ENCODE measurements at regions not wholly inside any gene's neighbourhood (a gene's known extent, or its start where the extent isn't known, plus 50 kb on each side); places are given as distances from the start of the nearest gene placed in this dataset.

DNA sequence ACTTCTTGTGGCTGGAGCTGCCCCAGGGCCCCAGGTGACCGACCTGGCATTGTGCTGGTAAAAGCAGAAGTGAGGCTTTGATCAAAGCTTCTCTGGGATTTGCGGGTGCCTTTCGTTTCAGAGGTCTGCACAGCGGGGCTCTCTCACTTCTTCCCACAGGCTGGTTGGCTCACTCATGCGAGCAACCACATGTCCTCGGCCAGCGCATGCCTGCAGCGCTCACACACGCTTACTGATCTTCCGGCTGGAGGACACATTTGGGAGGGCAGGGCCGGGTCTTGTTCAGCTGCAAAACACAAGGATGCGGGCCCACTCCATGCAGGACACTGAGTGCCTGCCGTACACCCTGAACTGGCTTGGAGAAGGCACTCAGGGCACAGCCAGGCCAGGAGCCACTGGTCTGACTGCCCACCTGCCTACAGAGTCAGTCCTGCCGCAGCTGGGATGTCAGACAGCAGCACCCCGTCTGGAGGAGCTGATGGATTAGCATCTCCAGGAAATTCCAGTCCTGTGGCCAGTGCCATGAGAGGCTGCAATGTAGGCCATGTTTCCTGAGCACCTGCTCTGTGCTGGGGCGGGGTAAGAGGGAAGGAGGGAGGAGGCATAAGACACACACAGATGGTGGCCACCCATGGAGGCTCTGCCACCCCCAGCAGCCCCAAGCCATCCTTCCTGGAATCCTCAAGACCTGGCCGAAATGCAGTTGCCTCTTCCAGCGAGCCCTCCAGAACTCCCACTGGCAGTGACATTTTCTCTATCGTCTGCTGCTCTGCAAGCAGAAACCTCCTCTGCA is 1383.2 kb downstream of the BRD1 start:
- no peak for DNase-seq (ENCODE audit: low read depth)

DNA sequence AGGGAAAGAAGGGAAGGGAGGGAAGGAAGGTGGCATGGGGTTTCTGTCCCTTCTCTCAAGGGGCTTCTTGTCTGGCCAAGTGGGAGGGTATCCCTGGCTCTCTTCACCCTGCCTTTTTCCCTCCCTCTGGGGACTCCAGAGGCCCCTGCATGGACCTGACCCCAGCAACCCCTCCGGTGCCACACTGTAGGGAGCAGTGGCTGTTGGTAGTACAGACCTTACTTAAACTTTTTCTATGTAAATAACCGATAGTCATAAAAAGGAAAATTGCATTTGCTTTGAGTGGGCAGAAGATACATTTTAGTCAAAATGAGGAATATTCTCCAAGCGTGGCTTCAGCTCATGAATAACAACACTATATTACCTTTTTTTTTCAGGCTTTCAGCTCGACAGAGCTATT is 1384.0 kb downstream of the BRD1 start:
- DNase-seq (ENCODE audit: low read depth) = no peak

DNA sequence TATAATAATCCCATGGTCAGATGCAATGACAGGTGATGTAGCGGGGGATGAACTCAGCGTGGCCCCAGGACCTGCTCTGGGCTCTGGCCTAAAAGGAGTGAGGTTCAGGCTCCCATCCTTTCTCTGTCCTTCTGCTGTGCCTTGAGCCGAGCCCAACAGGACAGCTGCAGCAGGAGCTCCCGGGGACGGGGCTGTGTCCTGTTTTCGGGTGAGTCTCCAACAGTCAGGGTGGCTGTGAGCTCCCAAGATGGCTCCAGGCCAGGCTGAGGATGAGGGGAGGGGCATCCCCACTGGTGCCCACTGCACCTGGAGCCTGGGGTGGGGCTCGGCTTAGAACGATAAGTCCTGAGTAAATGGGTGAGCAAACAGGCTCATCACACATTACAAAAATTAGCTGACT is 1385.0 kb downstream of the BRD1 start:
- DNase-seq (ENCODE audit: low read depth) = no peak

DNA sequence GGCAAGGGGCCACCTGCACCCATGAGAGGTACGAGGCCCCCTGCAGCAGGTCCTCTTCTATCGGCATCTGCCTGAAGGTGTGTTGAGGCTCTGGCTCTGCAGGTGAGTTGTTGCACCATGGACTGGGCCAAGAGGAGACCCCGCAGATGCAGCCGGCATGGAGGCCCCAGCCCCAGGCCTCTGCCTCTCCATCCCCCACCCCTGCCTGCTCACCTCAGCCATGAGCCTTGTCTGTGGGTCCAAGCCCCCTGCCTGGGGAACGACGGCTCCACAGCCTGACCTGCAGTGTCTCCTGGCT is 1386.2 kb downstream of the BRD1 start:
- no peak for DNase-seq (ENCODE audit: low read depth)

DNA sequence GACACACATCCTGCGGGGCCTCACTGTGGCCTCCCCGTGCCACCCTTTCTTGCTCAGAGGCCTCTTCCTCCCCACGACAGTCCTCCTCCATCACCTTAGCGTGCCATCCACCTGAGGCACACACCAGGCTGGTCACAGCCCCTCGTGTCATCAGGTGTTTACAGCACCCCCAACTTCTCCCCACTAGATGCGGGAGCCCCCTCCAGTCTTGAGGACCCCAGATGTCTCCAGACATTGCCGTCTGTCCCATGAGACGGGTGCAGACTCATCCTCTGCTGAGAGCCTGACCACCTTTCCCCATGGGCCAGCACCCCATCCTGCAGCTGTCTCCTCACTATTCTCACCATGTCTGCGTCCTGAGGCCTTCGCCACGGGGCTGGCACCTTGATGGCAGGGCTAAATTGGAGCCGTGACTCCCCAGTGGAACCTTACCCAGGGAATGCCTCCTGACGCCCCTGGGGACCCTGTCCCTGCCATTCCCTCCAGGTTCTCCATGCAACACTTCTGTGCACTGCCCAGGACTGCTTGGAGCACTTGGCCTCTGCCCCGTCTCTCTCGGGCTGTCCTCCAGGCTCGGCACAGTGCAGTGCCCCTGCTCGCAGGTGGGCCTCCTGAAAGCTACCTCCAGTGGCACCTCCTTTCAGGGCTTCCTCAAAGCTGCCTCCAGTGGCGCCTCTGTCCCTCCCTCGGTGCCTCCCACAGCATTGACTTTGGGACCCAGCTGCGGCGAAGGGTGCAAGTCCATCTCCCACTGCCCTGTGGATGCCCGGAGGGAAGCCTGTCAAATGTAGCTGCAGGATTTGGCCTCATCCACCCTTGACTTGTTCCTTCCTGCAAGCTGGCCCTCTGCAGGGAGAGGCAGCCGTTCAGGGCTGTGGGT is 1386.8 kb downstream of the BRD1 start:
- no peak for DNase-seq (ENCODE audit: low read depth)

DNA sequence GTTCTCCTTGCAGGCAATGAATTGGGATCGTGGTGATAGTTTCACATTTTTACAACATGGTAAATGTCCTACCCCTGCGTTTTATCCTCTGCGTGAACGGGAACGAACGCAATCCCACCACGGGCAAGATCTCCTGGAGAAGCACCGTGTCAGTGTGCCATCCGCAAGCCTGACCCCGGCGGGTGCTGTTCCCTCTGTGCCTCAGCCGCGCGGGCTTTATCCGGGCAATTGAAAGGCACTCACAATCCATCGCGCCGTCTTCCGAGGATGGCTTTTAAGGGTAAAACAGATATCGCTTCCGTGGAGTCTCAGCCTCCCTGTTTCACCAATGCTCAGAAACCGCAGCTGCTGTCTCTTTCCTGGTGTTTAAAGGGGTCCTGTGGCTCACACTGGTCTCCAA is 1387.5 kb downstream of the BRD1 start:
- DNase-seq (ENCODE audit: low read depth) = no peak

DNA sequence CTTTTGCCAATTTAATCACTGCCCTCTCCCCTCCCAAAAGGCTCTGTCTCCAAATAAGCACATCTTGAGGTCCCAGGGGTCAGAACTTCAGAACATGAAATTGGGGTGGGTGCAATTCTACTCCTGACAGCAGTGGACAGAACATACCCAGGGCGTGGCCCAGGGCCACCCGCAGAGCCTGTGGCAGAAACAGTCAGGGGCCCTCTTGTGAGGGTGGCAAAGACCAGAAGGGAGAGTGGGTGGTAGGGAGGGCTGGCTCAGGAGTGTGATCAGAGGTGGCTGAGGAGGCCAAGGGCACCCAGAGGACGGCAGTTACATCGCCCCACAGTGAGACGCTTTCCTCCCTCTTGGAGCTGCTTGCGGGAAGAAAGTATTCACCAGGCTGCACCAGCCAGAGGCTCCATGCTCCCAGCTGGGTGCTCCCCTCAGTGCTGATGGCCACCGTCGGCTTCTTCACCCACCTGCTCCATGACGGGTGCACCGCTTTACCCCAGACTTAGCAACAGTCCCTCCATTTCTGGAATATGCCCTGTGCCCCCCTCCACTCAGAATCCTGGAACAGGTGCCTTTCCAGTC is 1388.0 kb downstream of the BRD1 start:
- no peak for DNase-seq (ENCODE audit: low read depth)

DNA sequence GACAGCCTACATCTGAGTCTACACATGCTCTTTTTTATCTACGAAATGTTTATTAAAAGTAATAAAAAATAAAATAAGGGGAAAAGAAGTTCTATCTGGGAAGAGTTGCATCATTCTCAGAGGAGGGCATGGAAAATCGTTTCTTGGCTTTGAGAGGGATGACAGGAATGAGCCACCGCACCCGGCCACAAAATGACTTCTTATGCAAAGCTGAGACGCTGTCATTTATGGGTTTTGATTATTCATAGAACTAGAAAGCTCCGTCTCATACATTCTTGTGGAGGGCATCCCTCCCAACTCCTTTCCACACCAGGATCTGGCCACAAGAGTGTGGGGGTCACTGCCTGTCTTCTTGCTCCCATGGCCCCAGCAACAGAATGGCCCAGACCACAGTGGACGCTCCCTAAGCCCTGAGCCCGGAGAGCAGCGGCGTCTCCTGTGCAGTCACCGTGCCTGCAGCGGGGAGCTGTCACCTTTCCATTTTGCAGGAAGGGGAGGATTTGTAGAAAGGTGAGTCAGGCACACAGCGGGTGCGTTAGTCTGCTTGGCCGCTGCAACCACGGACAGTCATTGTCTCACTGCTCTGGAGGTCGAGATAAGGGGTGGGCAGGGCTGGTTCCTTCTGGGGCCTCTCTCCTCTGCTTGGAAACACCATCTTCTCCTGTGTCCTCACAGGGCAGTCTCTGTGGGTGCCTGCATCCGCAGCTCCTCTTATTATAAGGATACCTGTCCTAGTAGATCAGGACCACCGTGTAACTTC is 1388.7 kb downstream of the BRD1 start:
- no peak for DNase-seq (ENCODE audit: low read depth)

DNA sequence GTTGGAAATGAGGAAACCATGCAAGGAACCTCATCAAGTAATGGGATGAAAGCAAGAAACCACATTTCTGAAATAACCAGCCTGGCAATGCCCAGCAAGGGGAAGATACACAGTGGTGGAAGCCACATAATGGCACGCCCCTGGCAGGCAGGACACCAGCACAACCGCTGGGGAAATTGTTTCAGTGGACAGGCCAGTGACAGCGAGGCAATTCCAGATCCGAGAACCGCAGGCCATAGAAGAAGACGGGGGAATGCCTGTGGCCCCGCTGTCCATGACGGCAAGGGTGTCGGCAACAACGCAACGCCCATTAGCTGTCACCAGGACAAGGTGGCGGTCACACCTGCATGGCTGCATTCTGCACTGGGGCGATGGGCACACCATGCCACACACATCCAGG is 1389.6 kb downstream of the BRD1 start:
- DNase-seq (ENCODE audit: low read depth) = no peak

DNA sequence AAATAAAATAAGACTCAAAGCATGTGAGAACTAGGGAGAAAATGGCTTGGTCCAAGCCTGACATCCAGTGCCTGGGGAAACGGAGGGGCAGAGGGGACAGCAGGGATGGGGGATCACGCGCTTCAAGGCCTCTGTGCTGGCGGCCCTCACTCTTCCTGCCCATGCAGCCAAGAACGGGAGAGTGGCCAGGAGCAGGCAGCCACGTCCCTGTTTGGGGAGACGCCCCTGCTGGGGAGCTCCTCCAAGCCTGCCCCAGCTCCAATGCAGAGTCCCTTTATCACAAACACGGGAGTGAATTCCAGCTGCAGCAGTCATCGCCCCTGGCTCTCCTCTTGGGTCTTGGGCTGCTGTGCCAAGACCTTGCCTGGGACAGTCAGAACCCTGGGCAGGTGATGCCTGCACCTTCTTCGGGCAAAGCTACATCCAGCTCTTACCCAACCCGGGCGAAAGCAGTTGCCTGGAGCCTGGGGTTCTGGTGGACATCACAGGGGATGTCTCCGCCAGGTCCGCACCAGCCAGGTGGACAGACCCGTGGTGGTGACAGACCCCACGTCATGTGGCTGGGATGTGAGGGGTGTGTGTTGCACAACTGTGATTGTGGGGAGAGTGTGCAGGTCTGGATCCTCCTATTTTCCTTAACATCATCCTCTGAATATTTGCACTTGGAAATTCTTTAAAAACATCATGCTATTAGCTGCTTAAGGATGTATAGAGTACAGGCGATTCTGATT is 1391.3 kb downstream of the BRD1 start:
- DNase-seq (ENCODE audit: low read depth) = no peak

DNA sequence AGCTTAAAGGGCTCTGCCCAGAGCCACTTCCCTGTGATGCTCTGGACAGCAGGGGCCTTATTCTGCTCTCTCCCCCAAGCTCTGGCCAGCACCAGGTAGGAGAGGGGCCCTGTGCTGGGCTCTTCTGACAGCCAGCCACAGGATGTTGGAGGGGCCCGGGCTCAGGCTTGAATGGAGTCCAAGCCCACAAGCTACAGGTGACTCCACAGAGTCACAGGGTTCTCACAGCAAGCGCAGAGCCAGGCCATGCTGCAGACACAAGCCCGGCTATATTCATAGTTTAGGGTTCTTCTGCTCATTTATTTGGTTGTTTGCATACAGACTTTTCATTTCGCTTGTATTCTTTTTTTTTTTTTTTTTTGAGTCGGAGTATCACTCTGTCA is 1392.8 kb downstream of the BRD1 start:
- DNase-seq (ENCODE audit: low read depth) = no peak

DNA sequence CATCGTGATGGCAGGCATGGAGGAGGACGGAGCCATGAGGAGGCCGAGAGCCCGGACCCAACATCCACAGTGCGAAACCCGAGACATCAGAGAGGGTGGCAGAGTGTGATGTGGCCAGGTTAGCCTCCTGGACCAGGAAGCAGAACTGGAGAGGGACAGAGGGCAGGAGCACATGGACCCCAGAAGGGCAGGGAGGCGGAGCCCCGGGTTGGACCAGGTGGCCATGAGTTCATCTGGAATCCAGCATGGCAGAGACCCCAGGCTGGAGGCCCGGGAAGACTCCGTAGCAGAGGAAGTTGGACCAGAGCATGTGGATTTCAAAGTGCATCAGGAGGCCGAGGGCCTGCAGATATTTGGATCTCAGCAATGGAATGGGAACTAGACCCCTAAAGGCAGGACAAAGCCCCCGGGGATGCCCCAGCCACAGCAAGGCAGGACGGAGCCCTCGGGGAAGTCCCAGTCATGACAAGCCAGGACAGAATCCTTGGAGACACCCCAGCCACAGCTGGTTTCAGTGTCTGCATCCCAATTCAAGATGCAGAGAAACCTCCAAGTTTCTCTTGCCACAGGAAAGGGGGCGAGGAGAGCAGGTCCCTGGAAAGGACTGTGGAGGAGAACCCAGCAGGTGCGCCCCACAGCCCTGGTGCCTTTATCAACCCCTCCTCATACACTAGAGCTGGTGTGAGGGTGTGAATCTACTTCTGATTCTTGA is 1393.4 kb downstream of the BRD1 start:
- no peak for DNase-seq (ENCODE audit: low read depth)

DNA sequence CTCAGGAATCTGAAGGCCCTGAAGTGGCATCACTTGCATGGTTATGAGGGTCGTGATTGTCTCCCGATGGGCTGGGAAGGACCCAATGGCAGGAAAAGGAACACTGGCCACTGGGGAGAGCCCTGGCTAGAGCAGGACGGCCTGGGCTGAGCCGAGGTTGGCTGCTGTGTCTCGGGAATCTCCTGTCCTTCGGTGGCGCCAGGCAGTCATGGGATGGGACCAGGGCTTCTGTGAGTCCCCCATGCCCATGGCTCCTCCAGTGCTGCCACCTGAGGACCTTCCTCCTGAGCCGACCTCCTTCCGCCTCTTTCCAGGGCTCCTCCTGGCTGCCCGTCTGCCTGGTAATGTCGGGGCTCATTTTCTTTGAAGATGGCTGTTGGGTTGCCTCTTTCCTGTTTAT is 1394.0 kb downstream of the BRD1 start:
- DNase-seq (ENCODE audit: low read depth) = no peak

DNA sequence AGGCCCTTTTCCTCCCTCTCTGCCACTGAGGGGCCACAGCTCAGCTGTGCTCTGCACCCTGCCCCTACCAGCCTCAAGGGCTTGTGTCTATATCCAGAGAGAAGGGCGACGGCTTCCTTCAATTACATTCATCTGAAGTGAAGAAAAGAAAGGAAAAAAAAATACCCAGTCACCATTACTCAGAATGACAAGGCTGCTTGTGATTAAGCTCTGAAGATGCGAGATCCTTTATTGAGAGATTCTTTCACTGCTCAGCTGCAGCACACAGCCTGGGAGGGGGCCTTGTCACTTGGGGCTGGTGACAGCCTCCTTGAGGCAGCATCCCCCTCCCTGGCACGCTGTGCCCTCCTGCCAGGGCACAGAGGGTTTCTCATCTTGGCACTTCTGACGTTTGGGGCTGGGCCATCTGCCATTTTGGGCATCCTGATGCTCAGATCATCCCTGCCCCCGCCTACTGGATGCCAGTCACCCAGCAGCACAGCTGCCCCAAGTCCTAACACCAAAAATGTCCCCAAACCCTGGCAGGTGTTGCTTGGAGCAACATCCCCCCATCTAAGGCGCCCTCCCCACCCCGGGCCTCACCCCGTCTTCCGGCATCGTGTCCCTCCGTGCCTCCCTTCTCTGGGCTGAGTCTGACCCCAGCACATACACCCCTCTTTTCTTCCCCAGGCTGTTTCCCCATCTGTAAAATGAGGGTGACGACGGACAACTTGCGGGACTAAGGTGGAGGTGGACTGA is 1394.7 kb downstream of the BRD1 start:
- DNase-seq (ENCODE audit: low read depth) = no peak

DNA sequence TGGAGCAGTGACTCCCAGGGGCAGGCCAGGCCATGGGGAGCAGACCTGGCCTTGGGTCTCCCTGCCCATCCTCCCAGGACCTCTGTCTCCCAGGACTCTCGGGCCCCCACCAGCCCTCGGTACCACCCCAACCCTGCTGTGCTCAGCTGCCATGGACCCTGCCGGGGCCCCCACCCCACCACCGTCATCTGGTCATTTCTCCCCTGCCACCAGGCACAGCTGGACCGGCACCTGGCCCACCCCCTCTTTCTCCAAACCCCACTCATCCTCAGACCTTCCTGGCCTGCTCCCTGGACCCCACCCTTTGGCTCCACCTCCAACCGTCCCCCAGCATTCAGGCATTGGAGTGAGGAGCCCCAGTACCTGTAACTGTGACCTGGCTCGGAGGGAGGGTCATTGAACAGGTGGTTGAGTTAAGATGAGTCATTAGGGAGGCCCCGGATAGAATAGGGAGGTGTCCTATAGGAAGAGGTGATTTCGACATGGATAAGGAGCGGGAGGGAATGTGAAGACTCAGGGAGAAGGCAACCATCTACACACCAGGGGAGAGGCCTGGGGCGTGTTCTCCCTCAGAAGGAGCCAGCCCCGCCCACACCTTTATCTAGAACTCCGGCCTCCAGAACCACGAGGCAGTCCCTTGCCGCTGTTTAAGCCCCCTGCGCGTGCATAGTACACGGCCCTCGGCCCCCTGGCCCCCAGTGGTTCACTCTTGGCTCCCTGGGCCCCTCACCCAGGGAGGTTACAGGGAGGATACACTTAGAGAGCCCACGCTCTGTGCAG is 1395.9 kb downstream of the BRD1 start:
- DNase-seq (ENCODE audit: low read depth) = no peak

DNA sequence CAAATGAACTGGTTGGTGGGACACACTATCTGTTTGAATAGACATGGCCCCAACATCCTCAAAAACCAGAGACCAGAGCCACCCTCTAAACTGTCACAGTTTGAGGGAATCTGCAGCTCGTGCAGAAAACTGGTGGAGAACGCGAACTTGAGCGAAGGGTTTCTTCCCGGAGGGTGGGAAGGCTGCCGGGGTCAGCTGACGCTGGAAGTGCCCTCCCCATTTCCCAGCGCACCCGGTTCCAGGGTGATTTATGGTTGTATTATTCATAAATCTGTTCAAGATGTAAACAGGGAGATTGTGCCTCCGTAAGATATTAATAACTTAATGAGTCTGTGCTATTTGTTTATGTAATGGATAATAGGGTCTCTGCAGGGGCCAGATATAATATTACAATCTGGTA is 1396.7 kb downstream of the BRD1 start:
- DNase-seq (ENCODE audit: low read depth) = no peak

DNA sequence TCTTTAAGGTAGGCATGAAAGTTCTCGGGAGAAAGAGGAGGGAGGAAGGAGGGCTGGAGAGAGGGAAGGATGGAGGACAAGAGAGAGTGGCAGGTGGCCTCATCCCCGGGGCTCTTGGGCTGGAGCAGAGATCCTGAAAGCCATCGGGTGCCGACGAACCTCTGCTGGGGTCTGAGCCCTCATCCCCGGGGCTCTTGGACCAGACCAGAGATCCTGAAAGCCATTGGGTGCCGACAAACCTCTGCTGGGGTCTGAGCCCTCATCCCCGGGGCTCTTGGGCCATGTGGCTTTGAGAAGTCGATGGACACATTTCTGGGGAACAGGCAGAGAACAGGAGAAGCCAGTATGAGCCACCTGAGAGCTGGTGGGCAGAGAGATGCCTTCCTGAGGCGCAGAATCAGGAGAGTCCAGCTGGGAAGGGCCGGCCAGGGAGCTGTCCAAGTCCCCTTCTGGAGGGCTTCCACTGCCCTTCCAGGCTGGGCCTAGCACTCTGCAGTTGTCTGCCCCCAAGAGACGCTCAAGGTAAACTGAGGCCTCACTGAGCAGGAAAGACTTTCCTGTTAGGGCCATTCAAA is 1398.1 kb downstream of the BRD1 start:
- no peak for DNase-seq (ENCODE audit: low read depth)

DNA sequence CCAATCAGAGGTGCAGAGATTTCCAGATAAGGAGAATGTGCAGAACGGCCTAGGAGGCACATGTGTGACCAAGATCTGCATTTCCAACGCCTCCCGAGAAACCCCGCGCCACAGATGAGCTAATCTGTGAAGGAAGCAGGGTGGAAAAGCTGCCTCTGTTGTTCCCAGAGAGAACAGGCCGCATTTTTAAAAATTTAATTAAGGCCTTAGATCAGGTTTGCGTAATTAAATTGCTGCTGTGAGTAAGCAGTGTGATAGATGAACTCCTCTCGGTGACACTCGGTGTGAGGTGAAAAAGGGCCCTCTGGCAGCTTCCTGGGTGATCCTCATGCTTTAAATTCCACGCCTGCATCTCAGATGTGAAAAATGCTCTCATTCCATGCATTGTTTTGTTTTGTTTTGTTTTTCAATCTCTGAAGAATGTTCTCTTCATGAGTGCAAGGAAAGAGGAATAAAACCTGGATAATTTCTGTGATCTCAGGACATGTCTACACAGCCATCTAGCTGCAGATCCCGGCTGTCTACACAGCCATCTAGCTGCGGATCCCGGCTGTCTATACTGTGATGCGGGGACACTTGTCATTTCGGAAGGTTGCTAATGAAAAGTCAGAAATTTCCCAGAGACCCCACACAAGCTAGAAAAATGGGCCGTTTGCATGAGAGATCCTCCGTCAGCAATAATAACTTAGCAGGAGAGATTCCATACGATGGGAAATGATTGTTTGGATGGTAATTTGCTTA is 1398.9 kb downstream of the BRD1 start:
- no peak for DNase-seq (ENCODE audit: low read depth)

Data from activated T-helper 1 cell treated with Interleukin-2 at 50 U/mL for 16 hours (primary cell).